AML-193 (cell line): ENCODE measurements at regions not wholly inside any gene's neighbourhood (a gene's known extent, or its start where the extent isn't known, plus 50 kb on each side); places are given as distances from the start of the nearest gene placed in this dataset.
"Not testable (repeated sequence)": the region's sequence is repeated elsewhere in the genome, so short reads cannot be mapped to it uniquely, and the experiment has no call there.

Experiments
- DNase-seq, 2 experiments: peaks; one replicate each; lab custom pipeline; 2025; lab: John Stamatoyannopoulos, UW

- no peak for DNase-seq
Observed at GRCh38 chr6:99668036-99668705, 61.5 kb downstream of the PRDM13 start.

- no peak for DNase-seq
Observed at GRCh38 chr6:99689916-99690685, 83.5 kb downstream of the PRDM13 start.

- not testable (repeated sequence) for DNase-seq
Observed at GRCh38 chr6:99702287-99702686, 95.7 kb downstream of the PRDM13 start.

GRCh38 chr6:99709062-99709461 is 102.4 kb downstream of the PRDM13 start:
- no peak for DNase-seq

- DNase-seq = peak; percentile 23 to 30
Observed at GRCh38 chr6:99711302-99711701, 104.7 kb downstream of the PRDM13 start.

- no peak for DNase-seq
Observed at GRCh38 chr6:99711925-99712324, 105.3 kb downstream of the PRDM13 start.

GRCh38 chr6:99712519-99712918 is 105.9 kb downstream of the PRDM13 start:
- DNase-seq = no peak

GRCh38 chr6:99722043-99722442 is 115.4 kb downstream of the PRDM13 start:
- DNase-seq = not testable (repeated sequence)

GRCh38 chr6:99730237-99730636 is 123.6 kb downstream of the PRDM13 start:
- not testable (repeated sequence) for DNase-seq

- no peak for DNase-seq
Observed at GRCh38 chr6:99736302-99736701, 129.7 kb downstream of the PRDM13 start.

- DNase-seq = no peak
Observed at GRCh38 chr6:99739526-99739925, 132.9 kb downstream of the PRDM13 start.

- DNase-seq = no peak
Observed at GRCh38 chr6:99741092-99741491, 134.5 kb downstream of the PRDM13 start.

- DNase-seq = no peak
Observed at GRCh38 chr6:99743647-99744046, 137.0 kb downstream of the PRDM13 start.

GRCh38 chr6:99745651-99746050 is 139.0 kb downstream of the PRDM13 start:
- no peak for DNase-seq

- peak; percentile 79 to 86 for DNase-seq
Observed at GRCh38 chr6:99746261-99746895, 139.7 kb downstream of the PRDM13 start.

GRCh38 chr6:99761711-99762110 is 155.1 kb downstream of the PRDM13 start:
- DNase-seq = no peak

- no peak for DNase-seq
Observed at GRCh38 chr6:99768166-99768565, 161.5 kb downstream of the PRDM13 start.

- no peak for DNase-seq
Observed at GRCh38 chr6:99779631-99780555, 173.3 kb downstream of the PRDM13 start.

GRCh38 chr6:99780556-99780885 is 173.9 kb downstream of the PRDM13 start:
- no peak for DNase-seq

- no peak for DNase-seq
Observed at GRCh38 chr6:99789767-99790166, 183.1 kb downstream of the PRDM13 start.

- peak; percentile 20 to 45 for DNase-seq
Observed at GRCh38 chr6:99790679-99791078, 184.0 kb downstream of the PRDM13 start.

- no peak for DNase-seq
Observed at GRCh38 chr6:99801805-99802204, 192.2 kb downstream of the MCHR2 start.
